ENCODE measurements at regions not wholly inside any gene's neighbourhood (a gene's known extent, or its start where the extent isn't known, plus 50 kb on each side); places are given as distances from the start of the nearest gene placed in this dataset.

DNA sequence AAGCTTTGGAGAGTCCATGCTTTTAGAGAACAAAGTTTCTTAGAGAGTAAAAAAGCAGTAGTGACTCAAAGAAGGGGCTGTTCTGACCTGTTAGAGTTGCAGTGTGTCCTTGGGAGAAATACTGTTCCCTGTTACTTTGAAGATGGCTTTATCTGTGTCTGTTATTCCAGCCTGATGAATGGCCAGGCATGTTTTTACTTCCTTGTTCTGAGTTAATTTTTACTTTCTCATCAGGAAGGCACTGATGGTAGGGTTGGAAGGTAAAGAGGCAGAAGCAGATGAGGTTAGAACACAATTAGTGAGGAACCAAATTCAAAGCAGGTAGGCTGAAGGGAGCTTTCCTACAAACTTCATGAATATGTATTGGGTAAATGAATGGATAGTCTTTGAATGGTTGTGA lies 138.5 kb upstream of the PRKCQ start:
- no peak for DNase-seq

More for the DNA sequence above, 138.5 kb upstream of the PRKCQ start:
- H3K27me3 Mint-ChIP-seq (ENCODE audit: low read depth), result no peaks in the 10 kb centered on the region; the same call in 1 of the 2 replicates
- Histone ChIP-seq H2BK5ac (ENCODE audit: insufficient read length, low read length) (no peak overlapping the region), H3K4ac (ENCODE audit: low read depth, low read length) (no peak overlapping the region), H3T11ph (ENCODE audit: low read length) (no peak overlapping the region), H3K79me1 (ENCODE audit: insufficient read depth, low read depth, low read length, poor library complexity, severe bottlenecking) (no peaks in the 10 kb centered on the region), H2AK5ac (ENCODE audit: insufficient read length, low read length) (no peak overlapping the region), H4K8ac (replicated peaks; ENCODE audit: insufficient read length, low read depth, low read length) (no peak overlapping the region), H4K20me1 (ENCODE audit: control insufficient read depth, insufficient read depth, insufficient read length) (no peaks in the 10 kb centered on the region), H3K14ac (ENCODE audit: insufficient read depth, low read length) (no peak overlapping the region), H3K79me2 (ENCODE audit: insufficient read depth, low read length) (no peaks in the 10 kb centered on the region), H2BK20ac (ENCODE audit: low read depth, low read length, poor library complexity, severe bottlenecking) (no peak overlapping the region), H3K9ac (ENCODE audit: extremely low read depth, insufficient read length, low read length) (no peak overlapping the region), H3K18ac (ENCODE audit: insufficient read length, low read depth, low read length) (no peak overlapping the region), H3K9me3 (ENCODE audit: control insufficient read depth, low read depth, low read length) (no peaks in the 10 kb centered on the region), H2BK15ac (ENCODE audit: low read depth, low read length) (no peak overlapping the region), H2BK120ac (ENCODE audit: low read depth, low read length, poor library complexity, severe bottlenecking) (no peak overlapping the region), H3K23ac (ENCODE audit: insufficient read length, low read depth, low read length) (no peak overlapping the region), H3K4me2 (ENCODE audit: insufficient read depth, insufficient read length, low read length) (no peak overlapping the region), H2AFZ (ENCODE audit: low read length) (no peak overlapping the region), H4K91ac (ENCODE audit: insufficient read length, low read depth, low read length) (no peak overlapping the region), H2BK12ac (ENCODE audit: insufficient read length, low read depth, low read length) (no peak overlapping the region), H3K27me3 (ENCODE audit: insufficient read depth, low read length) (no peaks in the 10 kb centered on the region), H4K5ac (ENCODE audit: insufficient read length, low read depth, low read length) (no peak overlapping the region), H3K27ac (ENCODE audit: insufficient read length, low read depth, low read length) (no peak overlapping the region), H3K23me2 (ENCODE audit: insufficient read length, low read depth, low read length, poor library complexity, severe bottlenecking) (no peaks in the 10 kb centered on the region), H3K56ac (ENCODE audit: insufficient read length, low read depth, low read length) (no peak overlapping the region), H3K4me1 (ENCODE audit: insufficient read depth, low read length) (peaks cover 16% of the 10 kb centered on the region; the same call in 1 of the 2 replicates)
- no peak overlapping the region for H3K27ac Mint-ChIP-seq
- peaks cover 40 to 44% of the 10 kb centered on the region in 2 experiments for H3K4me1 Mint-ChIP-seq
- H3K36me3 Mint-ChIP-seq (ENCODE audit: insufficient read depth in 1 of 3, low read depth in 3 of 3), result peaks cover 8 to 10% (median 9%) of the 10 kb centered on the region in 3 experiments; a peak in 6 of 7 replicates
- no peak overlapping the region for H3K4me3 Mint-ChIP-seq
- TF ChIP-seq, protein P1, sequence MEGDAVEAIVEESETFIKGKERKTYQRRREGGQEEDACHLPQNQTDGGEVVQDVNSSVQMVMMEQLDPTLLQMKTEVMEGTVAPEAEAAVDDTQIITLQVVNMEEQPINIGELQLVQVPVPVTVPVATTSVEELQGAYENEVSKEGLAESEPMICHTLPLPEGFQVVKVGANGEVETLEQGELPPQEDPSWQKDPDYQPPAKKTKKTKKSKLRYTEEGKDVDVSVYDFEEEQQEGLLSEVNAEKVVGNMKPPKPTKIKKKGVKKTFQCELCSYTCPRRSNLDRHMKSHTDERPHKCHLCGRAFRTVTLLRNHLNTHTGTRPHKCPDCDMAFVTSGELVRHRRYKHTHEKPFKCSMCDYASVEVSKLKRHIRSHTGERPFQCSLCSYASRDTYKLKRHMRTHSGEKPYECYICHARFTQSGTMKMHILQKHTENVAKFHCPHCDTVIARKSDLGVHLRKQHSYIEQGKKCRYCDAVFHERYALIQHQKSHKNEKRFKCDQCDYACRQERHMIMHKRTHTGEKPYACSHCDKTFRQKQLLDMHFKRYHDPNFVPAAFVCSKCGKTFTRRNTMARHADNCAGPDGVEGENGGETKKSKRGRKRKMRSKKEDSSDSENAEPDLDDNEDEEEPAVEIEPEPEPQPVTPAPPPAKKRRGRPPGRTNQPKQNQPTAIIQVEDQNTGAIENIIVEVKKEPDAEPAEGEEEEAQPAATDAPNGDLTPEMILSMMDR (conservative IDR thresholded peaks at IDR 0.05), result no peak
- peaks cover 9 to 18% of the 10 kb centered on the region in 2 experiments for H3K9me3 Mint-ChIP-seq

Data from H9 (cell line).